Effector memory CD4-positive, alpha-beta T cell (primary cell): ENCODE measurements at regions not wholly inside any gene's neighbourhood (a gene's known extent, or its start where the extent isn't known, plus 50 kb on each side); places are given as distances from the start of the nearest gene placed in this dataset.
"Not testable (repeated sequence)": the region's sequence is repeated elsewhere in the genome, so short reads cannot be mapped to it uniquely, and the experiment has no call there.

Source experiments
- DNase-seq, 3 donors: peaks; one replicate each; pipeline ENCODE4 v3.0.0-alpha.2; 2020
- H3K27ac ChIP-seq: 2 replicates; pipeline ENCODE4 v1.7.0; 2013; ENCODE audit warnings: mild to moderate bottlenecking, low read length, moderate library complexity; ENCODE audit not compliant: insufficient read depth, poor library complexity, severe bottlenecking
- H3K27me3 ChIP-seq: replicated peaks from 2 replicates; pipeline ENCODE4 v1.7.0; 2013; ENCODE audit warnings: mild to moderate bottlenecking, low read length; ENCODE audit not compliant: insufficient read depth, control insufficient read depth, poor library complexity, severe bottlenecking
- H3K36me3 ChIP-seq: 2 replicates; pipeline ENCODE4 v1.7.0; 2013; ENCODE audit warnings: mild to moderate bottlenecking, low read length, moderate library complexity; ENCODE audit not compliant: control insufficient read depth, insufficient read depth
- H3K4me1 ChIP-seq: 2 replicates; pipeline ENCODE4 v1.7.0; 2013; ENCODE audit warnings: low read length, mild to moderate bottlenecking; ENCODE audit not compliant: control insufficient read depth, insufficient read depth, poor library complexity, severe bottlenecking
- H3K4me3 ChIP-seq: 2 replicates; pipeline ENCODE4 v1.7.0; 2013; ENCODE audit warnings: low read length, low read depth, mild to moderate bottlenecking; ENCODE audit not compliant: insufficient read depth, poor library complexity, severe bottlenecking
- H3K9me3 ChIP-seq: 2 replicates; pipeline ENCODE4 v1.7.0; 2013; ENCODE audit warnings: mild to moderate bottlenecking, low read length, moderate library complexity; ENCODE audit not compliant: control insufficient read depth

DNA sequence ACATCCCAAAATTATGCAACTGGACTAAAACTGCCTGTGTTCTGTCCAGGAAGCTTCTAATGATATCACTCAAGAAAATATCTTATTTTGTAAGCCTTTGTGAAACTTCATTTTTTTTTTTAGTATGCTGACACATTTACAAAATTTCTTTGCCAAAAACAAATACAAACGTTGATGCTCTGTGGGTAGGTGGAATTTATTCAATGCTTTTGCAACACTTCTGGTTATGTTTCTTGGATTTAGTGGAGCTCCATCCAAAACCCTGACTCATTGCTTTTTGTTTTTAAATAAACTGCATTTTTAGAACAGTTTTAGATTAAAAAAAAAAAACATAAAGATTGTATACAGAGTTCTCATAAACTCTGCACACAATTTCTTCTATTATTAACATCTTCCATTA, 250.9 kb upstream of the MAOA start:
- Histone ChIP-seq H3K9me3 (no peaks in the 10 kb centered on the region), H3K27ac (no peak overlapping the region), H3K27me3 (no peaks in the 10 kb centered on the region), H3K36me3 (no peaks in the 10 kb centered on the region), H3K4me1 (no peaks in the 10 kb centered on the region), H3K4me3 (no peak overlapping the region)
- DNase-seq, result no peak

DNA sequence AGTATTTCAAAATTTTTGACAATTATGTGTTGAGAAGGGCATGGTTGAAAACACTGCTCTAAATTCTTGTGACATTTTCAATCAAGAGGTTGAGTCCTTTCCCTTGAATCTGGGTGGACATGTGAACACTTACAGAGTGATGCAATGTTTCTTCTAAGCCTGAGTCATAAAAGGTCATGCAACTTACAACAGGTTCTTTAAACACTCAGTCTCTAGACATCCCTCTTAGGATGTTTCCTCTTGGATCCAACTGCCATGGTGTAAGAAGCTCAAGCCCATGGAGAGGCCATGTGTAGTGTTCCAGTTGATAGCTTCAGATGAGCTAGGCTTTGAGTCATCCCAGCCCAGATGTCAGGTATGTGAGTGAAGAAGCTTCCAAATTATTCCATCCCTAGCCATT, 232.2 kb upstream of the MAOA start:
- no peak overlapping the region for H3K27ac ChIP-seq
- H3K4me3 ChIP-seq, result no peak overlapping the region
- DNase-seq, result no peak
- H3K4me1 ChIP-seq, result no peaks in the 10 kb centered on the region
- H3K27me3 ChIP-seq, result no peaks in the 10 kb centered on the region
- H3K9me3 ChIP-seq, result no peaks in the 10 kb centered on the region
- H3K36me3 ChIP-seq, result no peaks in the 10 kb centered on the region

DNA sequence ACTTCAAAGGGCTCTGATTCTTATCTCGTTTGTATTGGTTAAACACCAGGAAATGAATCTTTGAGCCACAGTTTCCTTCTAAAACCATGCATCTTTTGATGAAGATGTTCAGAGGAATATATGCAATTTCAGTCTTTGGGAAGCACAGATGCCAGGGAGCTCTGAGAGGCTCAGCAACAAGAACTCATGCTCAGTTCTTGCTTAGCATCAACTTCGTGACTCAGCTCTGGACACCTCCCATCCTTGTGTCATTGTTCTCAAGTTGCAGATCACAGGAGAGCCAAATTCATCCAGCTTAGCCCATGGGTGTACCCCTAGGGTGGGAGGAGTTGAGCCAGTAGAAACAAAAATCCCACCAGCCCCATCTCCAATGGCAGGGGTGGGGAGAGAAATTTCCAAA, 219.6 kb upstream of the MAOA start:
- Histone ChIP-seq H3K27ac (no peak overlapping the region), H3K9me3 (no peaks in the 10 kb centered on the region), H3K36me3 (no peaks in the 10 kb centered on the region), H3K4me1 (no peaks in the 10 kb centered on the region), H3K4me3 (no peak overlapping the region), H3K27me3 (no peaks in the 10 kb centered on the region)
- DNase-seq, result no peak

DNA sequence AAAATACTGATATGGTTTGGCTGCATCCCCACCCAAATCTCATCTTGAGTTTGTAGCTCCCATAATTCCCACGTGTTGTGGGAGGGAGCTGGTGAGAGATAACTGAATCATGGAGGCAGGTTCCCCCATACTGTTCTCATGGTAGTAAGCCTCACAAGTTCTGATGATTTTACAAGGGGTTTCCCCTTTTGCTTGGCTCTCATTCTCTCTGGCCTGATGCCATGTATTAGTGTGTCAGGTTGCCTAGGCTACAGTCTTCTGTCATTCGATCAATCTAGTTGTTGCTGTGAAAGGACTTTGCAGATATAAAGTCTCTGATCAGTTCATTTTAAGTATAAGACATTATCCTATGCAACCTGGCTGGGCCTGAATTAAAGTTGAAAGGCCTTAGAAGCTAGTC, 209.3 kb upstream of the MAOA start:
- Histone ChIP-seq H3K4me3 (no peak overlapping the region), H3K27me3 (no peaks in the 10 kb centered on the region), H3K27ac (no peak overlapping the region), H3K36me3 (no peaks in the 10 kb centered on the region), H3K4me1 (no peaks in the 10 kb centered on the region), H3K9me3 (no peaks in the 10 kb centered on the region)
- DNase-seq, result no peak

DNA sequence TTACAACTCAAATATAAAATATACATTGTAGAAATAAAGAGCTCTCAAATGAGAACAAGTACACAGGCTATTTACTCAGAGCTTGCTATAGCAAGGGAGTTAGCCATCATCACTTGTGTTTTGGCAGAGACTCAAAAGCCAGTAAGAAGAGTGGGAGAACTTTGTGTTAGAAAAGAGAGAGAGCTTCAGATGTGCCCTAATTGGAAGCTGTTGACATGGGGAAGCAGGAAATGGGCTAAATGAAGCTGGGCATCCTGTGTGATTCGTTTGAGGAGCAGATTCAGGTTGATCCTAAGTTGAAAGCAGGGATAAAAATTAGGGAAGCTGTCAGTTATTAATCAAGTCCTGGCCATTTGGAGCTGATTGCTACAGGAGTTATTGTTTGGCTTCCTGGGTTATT, 207.4 kb upstream of the MAOA start:
- Histone ChIP-seq H3K4me1 (no peaks in the 10 kb centered on the region), H3K27ac (no peak overlapping the region), H3K9me3 (peaks cover 4% of the 10 kb centered on the region), H3K36me3 (no peaks in the 10 kb centered on the region), H3K4me3 (no peak overlapping the region), H3K27me3 (no peaks in the 10 kb centered on the region)
- no peak for DNase-seq

- peaks cover 4% of the 10 kb centered on the region for H3K9me3 ChIP-seq
- H3K4me1 ChIP-seq, result no peaks in the 10 kb centered on the region
- H3K4me3 ChIP-seq, result no peak overlapping the region
- H3K27ac ChIP-seq, result no peak overlapping the region
- DNase-seq, result no peak
- H3K27me3 ChIP-seq, result no peaks in the 10 kb centered on the region
- no peaks in the 10 kb centered on the region for H3K36me3 ChIP-seq
Observed at GRCh38 chrX:43450355-43450754, 205.7 kb upstream of the MAOA start.

- not testable (repeated sequence) for H3K9me3 ChIP-seq, H3K4me3 ChIP-seq, H3K27ac ChIP-seq, DNase-seq, H3K36me3 ChIP-seq, H3K27me3 ChIP-seq, H3K4me1 ChIP-seq
Observed at GRCh38 chrX:43451976-43452686, 204.0 kb upstream of the MAOA start.

DNA sequence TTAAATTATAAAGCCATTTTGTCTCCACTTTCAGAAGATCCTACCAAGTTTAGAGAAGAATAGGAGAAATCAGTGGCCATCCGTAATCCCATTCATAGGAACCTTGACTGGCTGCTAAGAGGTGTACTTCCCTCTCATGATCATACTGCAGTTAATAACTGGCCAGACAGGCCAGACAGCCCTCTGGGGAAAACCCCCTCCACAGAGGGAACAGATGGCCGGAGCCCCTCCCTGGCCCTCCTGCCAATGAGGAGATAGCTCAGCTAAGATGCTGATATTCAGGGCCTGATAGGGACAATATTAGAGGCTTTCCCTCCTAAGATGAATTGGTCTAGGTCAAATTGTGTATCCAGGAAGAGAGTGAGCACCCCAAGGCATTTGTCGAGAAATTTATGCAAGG, 200.0 kb upstream of the MAOA start:
- no peaks in the 10 kb centered on the region for H3K4me1 ChIP-seq
- H3K9me3 ChIP-seq, result peaks cover 4% of the 10 kb centered on the region
- no peaks in the 10 kb centered on the region for H3K27me3 ChIP-seq
- DNase-seq, result no peak
- H3K36me3 ChIP-seq, result no peaks in the 10 kb centered on the region
- H3K4me3 ChIP-seq, result no peak overlapping the region
- H3K27ac ChIP-seq, result no peak overlapping the region

GRCh38 chrX:43456906-43457305, 199.2 kb upstream of the MAOA start:
- no peak for DNase-seq
- H3K4me3 ChIP-seq, result no peak overlapping the region
- H3K27me3 ChIP-seq, result no peaks in the 10 kb centered on the region
- H3K36me3 ChIP-seq, result no peaks in the 10 kb centered on the region
- H3K4me1 ChIP-seq, result no peaks in the 10 kb centered on the region
- H3K27ac ChIP-seq, result no peak overlapping the region
- peaks cover 4% of the 10 kb centered on the region for H3K9me3 ChIP-seq

DNA sequence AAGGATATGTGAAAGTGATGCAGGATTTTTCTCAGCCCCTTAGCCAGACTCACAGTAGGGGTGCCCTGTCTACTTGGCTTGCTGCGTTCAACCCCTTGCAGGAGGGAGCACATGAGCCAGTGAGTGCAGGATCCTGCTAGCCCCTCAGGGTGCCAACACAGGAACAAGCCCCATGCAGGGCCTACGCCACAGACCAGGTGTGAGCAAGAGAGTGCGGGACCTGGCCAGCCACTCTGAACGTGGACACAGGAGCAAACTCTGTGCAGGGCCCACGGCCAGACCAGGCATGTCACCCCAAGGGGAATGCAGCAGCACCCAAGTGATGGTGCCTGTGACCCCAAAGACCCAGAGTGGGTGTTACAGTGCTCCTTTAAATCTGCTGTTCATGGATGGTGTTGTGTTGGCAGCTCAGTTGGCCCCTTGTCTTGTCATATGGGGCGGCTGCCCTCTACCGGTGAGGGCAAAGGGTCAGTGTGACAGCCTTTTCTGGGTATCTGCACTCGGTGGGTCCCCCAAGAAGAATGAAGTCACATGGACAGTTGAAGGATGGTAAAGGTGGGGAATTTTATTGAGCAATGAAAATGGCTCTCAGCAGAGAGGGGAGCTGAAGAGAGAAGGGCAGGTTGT, 188.4 kb upstream of the MAOA start:
- Histone ChIP-seq H3K4me3 (no peak overlapping the region), H3K4me1 (no peaks in the 10 kb centered on the region), H3K36me3 (no peaks in the 10 kb centered on the region), H3K27me3 (no peaks in the 10 kb centered on the region), H3K9me3 (no peaks in the 10 kb centered on the region), H3K27ac (no peak overlapping the region)
- no peak for DNase-seq
